ENCODE measurements at regions not wholly inside any gene's neighbourhood (a gene's known extent, or its start where the extent isn't known, plus 50 kb on each side); places are given as distances from the start of the nearest gene placed in this dataset.
A peak's percentile ranks its signal among the peaks of the same experiment; 100 is the strongest.
"Not testable (repeated sequence)": the region's sequence is repeated elsewhere in the genome, so short reads cannot be mapped to it uniquely, and the experiment has no call there.

GRCh38 chr2:211157211-211157610 is 600.8 kb downstream of the CPS1 start:
- no peak for DNase-seq

- peak; percentile 52 for DNase-seq
These were observed 601.6 kb downstream of the CPS1 start for GRCh38 chr2:211157856-211158463.

GRCh38 chr2:211159972-211160371 is 603.6 kb downstream of the CPS1 start:
- DNase-seq, result no peak

- DNase-seq, result no peak
These were observed 604.8 kb downstream of the CPS1 start for GRCh38 chr2:211161236-211161635.

- no peak for DNase-seq
These were observed 606.5 kb downstream of the CPS1 start for GRCh38 chr2:211162911-211163310.

- DNase-seq, result no peak
These were observed 614.4 kb downstream of the CPS1 start for GRCh38 chr2:211170843-211171242.

- DNase-seq, result no peak
These were observed 617.6 kb downstream of the CPS1 start for GRCh38 chr2:211174021-211174420.

- DNase-seq, result no peak
These were observed 618.2 kb downstream of the CPS1 start for GRCh38 chr2:211174631-211175030.

- DNase-seq, result no peak
These were observed 619.6 kb downstream of the CPS1 start for GRCh38 chr2:211175956-211176355.

- no peak for DNase-seq
These were observed 620.2 kb downstream of the CPS1 start for GRCh38 chr2:211176514-211177141.

GRCh38 chr2:211181626-211182025 is 625.2 kb downstream of the CPS1 start:
- DNase-seq, result no peak

GRCh38 chr2:211187602-211188001 is 631.2 kb downstream of the CPS1 start:
- DNase-seq, result no peak

GRCh38 chr2:211203986-211204385 is 647.6 kb downstream of the CPS1 start:
- no peak for DNase-seq

- no peak for DNase-seq
These were observed 648.1 kb downstream of the CPS1 start for GRCh38 chr2:211204456-211204855.

- no peak for DNase-seq
These were observed 648.5 kb downstream of the CPS1 start for GRCh38 chr2:211204902-211205301.

- DNase-seq, result no peak
These were observed 649.0 kb downstream of the CPS1 start for GRCh38 chr2:211205358-211205757.

GRCh38 chr2:211205836-211206235 is 649.4 kb downstream of the CPS1 start:
- no peak for DNase-seq

- DNase-seq, result no peak
These were observed 659.8 kb downstream of the CPS1 start for GRCh38 chr2:211216221-211216620.

GRCh38 chr2:211219548-211219947 is 663.1 kb downstream of the CPS1 start:
- not testable (repeated sequence) for DNase-seq

- no peak for DNase-seq
These were observed 669.4 kb downstream of the CPS1 start for GRCh38 chr2:211225784-211226183.

GRCh38 chr2:211228559-211228958 is 672.2 kb downstream of the CPS1 start:
- no peak for DNase-seq

GRCh38 chr2:211237586-211238275 is 681.3 kb downstream of the CPS1 start:
- DNase-seq, result no peak

- no peak for DNase-seq
These were observed 685.5 kb downstream of the CPS1 start for GRCh38 chr2:211241891-211242290.

GRCh38 chr2:211247751-211248150 is 691.4 kb downstream of the CPS1 start:
- DNase-seq, result no peak
